Activated T-cell treated with anti-CD3 and anti-CD28 coated beads, Interleukin-2, amount 50 U/mL, for 48 hours (primary cell): ENCODE measurements at regions not wholly inside any gene's neighbourhood (a gene's known extent, or its start where the extent isn't known, plus 50 kb on each side); places are given as distances from the start of the nearest gene placed in this dataset.
"Not testable (repeated sequence)": the region's sequence is repeated elsewhere in the genome, so short reads cannot be mapped to it uniquely, and the experiment has no call there.

ENCODE experiments used
- DNase-seq, 2 experiments: peaks; one replicate each; pipeline ENCODE4 v3.0.0-alpha.2; 2020

DNA sequence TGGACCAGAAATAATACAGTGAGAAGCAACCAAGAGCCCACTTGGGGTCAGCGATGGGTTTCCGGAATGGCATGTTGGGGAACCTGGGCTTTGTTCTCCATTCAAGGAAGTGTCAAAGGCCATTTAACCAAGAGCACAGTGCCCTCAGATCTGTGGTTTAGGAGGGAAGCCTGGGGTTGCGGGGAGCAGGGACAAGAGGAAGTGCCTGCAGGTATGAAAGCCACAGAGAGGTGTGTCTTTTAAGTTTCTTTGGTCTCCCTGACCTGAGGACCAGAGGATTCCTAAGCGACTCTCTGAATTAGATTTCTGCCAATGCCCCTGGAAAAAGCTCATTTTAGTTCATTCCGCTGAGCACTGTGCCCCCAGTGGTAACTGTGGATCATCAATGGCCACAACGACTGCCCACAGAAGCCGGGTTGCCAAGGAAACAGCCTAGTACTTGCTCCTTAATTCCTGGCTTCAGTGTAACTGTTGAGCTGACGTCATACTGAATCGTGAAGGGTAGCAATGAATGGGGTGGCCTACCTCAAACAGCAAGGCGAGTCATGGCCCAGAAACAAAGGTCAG lies 107.3 kb upstream of the SPIN1 start:
- peak in 1 of 2 experiments; percentile 35 for DNase-seq

DNA sequence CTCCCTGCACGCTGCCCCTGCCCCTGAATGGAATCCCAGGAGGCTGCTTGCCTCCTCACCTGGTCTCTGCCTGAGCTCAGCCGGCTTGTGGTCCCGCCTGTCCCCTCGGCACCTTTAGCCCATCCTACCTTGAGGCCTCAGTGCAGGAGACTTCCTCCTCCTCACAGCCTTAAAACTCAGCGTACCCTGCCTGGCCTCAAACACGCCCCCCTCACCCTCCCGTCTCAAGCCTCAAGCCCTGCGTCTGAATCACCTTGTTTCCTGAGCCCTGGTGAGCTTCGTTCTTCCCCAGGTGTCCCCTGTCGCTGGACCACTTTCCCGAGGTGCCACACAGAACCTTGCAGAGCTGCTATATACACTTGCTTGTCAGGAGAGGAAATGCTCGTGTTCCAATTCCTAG lies 110.2 kb upstream of the SPIN1 start:
- DNase-seq = no peak

DNA sequence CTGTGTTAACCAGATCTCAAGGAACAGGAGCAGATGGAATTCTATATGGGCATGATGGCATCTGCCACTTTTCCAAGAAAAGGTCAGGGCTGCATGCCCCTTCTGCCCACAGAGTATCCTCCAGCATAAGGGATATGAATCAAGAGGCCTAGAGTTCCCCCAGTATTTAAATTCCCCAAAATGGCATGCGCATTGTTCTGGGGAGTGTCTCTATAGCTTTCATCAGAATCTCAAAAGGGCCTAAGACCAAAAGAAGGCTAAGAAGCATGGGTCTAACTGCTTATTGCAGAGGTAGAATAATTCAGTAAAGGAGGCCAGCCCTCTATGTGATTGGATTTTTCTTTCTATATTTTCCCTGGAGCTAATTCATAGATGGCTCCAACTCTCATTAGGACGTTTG lies 114.2 kb upstream of the SPIN1 start:
- DNase-seq = no peak

DNA sequence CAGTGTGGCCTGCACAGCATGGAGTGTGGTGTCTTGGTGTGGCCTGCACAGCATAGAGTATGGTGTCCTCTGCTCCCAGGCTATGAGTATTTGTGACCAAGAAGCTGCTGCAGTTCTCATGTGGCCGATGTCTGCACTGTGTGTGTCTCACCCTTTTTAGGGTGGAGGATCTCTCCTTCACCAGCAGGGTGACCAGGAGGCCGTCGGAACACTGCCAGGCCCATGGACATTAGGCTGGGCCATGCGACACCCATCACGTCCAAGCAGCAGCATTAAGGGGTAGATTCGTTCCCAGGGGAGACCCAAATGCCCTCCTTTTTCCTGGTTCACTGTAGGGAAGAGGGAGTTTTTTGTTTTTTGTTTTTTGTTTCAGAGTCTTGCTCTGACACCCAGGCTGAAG lies 115.3 kb upstream of the SPIN1 start:
- DNase-seq = no peak

DNA sequence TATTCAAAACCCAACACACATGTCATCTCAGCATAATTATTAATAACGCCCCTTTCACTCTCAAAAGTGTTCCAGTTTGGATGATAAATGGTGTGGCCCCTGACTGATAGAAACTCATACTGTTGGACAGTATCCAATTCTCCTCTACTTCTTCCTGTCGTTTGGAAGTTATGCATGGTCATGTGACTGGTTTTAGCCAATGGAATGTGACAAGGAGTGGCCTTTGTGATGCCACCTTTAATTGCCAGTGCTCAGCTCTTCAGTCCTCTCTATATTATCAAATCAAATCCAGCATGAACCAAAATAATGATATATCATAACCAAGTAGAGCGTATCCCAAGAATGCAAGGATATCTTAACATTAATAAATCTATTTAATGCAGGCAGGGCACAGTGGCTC lies 117.8 kb upstream of the SPIN1 start:
- DNase-seq = no peak

DNA sequence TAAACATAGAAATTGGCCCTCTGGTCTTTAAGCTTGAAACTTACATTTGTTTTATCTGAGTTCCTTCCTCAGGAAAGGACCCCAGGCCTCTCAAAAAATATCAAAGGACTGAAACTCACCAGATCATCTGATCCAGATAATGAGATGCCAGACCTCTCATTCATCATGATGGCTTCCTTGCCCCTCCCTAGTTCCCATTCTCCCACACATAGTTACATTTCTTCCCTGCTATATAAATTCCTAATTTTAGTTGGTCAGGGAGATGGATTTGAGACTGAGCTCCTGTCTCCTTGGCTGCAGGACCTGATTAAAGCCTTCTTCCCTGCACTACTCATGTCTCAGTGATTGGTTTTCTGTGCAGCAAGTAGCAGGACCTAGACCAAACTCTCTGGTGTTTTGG lies 119.4 kb upstream of the SPIN1 start:
- DNase-seq = no peak

DNA sequence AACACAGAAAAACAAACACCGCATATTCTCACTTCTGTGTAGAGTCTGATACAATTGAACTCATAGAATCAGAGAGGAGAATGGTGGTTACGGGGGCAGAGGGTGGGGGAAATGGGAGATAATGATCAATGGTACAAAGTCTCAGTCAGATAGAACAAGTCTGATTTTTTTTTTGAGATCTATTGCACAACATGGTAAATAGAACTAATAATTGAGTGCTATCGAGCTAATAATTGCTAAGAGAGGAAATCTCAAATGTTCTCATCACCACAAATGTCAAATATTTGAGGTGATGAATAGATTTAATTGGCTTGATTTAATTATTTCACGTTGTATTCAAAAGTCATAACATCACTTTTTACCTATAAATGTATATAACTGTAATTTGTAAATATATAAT lies 121.0 kb upstream of the SPIN1 start:
- no peak for DNase-seq

DNA sequence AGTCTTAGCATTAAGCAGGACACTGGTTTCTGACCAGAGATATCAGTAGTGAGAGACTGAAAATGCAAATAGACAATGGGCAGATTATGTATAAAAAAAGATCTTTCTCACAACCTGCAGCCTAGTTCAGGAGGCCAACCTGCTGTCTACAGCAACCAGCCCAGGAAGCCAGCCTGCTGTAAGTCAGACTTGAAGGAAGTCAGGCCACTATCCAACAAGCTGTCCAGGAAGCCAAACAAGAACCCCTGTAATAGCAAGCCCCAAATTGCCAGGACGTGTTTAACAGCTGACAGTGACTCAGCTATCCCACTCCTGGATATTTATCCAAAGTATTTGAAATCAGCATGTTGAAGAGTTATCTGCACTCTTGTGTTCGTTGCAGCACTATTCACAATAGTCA lies 121.8 kb upstream of the SPIN1 start:
- no peak for DNase-seq

DNA sequence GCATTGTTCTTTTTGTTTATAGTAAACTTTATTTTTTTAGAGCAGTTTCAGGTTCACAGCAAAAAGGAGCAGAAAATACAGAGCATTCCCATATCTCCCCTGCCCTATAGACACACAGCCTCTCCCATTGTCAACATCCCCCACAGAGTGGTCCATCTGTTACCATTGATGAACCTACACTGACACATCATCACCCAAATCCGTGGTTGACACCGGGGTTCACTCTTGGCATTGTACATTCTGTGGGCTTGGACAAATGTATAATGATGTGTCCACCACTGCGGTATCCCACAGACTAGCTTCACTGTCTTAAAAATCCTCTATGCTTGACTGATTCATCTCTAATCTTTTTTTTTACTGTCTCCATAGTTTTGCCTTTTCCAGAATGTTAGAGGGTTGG lies 120.7 kb upstream of the SPATA31C2 start:
- no peak for DNase-seq

DNA sequence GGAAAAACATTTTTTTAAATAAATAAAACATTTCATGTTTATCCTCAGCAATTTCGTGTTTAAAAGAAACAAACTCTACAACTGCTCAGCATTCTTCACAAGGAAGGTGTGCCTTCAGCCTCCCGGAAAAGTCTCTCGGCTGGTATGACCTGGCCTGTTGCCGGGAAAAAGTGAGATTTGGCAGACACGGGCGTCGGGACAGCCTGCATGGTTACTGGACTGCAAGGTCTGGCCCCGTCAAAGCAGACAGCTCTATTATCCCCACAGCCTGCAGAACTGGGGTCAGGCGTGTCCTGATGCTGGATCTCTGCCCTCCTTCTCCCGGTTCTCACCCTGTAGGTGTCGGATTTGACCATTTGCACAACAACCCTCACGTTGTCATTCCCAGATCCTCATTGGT lies 120.3 kb upstream of the SPATA31C2 start:
- DNase-seq = no peak

DNA sequence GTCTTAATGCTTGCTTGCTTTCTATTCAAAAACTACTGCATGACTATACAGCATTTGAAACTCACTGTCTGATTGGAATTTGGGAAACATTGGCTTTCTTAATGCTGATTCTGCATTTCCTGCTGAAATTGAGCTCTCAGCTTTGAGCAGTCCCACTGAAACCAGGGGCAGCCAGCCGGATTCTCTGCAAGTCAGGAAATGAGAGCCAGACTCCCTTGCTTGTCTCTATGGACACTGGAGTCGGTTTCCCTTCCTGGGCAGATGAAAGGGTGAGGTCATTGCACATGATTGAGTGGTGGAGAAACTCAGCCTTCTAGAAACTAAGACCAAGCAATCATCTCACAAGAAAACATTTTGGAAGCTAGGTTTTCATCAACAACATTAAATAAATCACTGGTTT lies 119.7 kb upstream of the SPATA31C2 start:
- no peak for DNase-seq

DNA sequence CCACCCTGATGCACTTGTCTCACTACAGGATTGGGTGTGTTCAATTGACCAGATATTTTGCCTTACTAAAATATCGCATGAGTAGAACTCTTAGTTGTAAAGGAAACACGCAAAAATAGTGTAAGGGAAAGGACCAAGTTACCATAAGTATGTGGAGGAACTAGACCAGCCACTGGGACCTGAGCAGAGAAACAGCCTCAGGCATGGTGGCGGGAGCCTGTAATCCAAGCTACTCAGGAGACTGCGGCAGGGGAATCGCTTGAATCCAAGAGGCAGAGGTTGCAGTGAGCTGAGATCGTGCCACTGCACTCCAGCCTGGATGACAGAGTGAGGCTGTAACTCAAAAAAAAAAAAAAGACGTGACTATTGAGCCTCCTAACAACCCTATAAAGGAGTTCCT lies 117.9 kb upstream of the SPATA31C2 start:
- no peak for DNase-seq

DNA sequence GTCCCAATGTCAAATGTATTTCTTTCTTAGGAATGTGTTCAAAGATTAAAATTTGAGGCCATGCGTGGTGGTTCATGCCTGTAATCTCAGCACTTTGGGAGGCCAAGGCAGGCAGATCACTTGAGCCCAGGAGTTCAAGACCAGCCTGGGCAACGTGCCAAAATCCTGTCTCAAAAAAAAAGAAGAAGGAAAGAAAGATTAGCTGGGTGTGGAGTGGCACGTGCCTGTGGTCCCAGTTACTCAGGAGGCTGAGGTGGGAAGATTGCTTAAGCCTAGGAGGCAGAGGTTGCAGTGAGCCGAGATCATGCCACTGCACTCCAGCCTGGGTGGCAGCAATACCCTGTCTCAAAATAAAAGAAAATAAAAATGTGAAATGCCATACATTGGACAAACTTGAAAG lies 117.5 kb upstream of the SPATA31C2 start:
- not testable (repeated sequence) for DNase-seq

DNA sequence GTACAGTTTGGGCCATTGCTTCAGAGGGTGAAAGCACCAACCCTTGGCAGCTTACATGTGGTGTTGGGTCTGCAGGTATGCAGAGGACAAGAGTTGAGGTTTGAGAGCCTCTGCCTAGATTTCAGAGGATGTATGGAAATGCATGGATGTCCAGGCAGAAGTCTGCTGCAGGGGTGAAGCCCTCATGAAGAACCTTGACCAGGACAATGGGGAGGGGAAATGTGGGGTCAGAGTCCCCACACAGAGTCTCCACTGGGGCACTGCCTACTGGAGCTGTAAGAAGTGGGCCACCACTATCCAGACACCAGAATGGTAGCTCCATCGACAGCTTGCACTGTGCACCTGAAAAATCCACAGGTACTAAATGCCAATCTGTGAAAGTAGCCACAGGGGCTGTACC lies 113.6 kb upstream of the SPATA31C2 start:
- DNase-seq = no peak

DNA sequence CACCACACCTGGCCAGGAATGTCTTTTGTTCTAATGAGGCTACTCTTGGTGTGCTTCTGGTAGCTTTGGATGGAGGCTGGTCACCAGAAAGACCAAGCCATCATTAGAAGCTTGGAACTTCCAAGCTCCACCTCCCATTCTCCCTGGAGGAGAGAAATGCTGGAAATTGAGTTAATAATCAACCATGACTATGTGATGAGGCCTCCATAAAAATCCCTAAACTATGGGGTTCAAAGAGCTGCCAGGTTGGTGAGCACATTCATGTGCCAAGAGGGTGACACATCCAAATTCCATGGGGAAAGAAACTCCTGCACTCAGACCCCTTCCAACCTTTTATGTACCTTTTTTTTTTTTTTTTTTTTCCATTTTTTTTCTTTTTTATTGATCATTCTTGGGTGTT lies 105.5 kb upstream of the SPATA31C2 start:
- no peak for DNase-seq

DNA sequence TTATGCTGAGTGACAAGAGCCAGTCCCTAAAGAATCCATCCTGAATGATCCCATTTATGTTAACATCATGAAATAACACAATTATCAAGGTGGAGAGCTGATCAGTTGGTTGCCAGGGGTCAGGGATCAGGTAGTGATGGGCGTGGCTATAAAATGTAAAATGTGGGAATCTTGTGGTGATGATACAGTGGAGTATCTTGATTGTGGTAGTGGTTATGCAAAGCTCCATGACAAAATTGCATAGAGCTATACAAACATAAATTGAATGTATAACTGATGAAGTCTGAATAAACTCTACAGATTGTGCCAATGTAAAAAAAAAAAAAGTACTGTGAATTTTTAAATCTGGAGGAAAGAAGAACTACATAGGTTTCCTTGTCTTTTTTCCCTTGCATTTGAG lies 104.6 kb upstream of the SPATA31C2 start:
- DNase-seq = no peak

DNA sequence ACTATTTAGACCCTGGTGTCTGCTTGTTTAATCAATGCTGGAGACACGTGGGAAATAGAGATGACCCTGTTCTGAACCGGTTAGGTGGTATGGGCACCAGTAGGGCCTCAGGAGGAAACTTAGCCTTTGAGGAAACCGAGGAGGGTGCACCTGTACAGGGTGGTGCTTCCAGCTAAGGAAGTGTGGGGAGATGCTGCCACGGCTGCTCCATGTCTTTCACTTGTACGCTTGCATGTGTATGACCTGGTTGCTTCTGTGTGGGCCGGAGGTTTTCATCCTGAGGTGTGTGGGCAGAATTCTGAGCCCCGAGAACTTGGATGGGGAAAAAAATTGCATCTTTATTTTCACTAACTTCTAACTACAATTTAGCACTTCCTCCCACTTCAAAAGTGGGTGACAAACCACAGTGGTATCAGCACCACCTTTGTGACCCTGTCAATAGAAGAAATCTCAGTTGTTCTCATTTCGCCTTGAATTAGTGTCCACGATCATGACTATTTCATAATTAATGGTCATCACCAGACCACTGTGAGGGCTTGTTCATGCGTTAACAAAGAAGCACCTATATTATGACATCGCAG lies 99.8 kb upstream of the SPATA31C2 start:
- peak in 1 of 2 experiments; percentile 22 for DNase-seq

DNA sequence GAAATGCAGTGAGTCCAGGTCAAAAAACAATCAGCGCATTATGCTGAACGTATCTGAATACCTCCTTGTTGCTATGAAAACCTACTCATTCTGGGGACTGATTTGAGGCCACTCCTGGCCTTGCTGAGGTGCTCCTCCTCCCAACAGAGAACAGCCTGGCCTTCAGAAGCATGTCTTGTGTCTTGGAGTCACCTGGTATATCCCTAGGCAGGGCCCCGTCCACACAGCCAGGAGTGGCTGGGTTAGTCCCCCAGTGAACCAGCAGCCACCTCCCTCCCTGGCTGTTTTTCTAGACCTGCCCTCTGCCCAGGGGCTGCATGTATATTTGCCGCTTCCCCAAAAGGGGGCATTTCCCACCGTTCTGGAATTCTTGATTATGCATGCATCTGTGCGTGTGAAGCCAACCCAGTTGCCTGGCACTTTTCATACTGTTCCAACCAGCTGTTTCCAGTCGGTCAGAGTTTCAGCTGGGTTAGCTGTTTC lies 99.2 kb upstream of the SPATA31C2 start:
- DNase-seq = no peak

DNA sequence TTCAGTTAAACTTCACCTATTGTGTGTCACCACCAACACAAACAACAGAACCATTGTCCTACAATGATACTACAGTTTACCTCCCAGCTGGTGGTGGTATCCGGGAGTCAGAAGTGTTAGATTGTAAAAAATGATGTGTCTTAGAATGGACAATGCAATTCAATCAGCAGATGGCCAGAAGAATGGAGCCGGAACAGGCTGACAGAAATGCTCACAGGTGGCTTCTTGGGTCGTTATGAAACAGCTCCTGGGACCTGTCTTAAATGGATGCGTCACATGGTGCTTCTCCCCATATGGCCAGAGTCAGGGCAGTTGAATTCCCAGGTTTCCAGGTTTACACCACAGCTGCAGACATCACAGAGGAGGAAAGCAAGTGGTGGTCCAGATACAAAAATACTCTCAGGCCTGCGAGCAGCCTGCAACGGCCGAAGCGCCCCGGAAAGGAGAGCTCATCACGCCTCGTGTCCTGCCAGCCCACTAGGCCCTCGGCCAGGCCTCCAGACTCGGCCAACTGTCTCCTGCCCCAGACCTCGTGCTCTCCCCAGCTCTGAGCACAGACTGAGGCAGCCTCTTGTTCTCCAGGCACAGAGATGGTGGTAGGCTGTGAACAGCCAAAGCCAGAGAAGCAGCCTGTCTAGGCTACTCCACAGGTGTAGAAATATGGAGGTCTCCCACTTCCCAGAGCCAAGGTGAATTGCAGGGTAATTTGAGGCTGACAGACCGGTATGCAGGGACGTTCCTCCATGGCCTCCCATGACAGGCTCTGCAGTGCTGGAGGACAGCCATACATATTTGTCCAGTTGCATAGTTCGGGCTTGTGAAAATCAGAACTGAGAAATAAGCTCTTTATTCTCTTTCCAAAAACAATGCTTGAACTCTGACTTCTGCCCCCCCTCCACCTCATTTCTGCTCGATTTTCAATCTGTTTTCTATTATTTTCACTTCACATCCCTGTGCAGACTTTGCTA lies 98.5 kb upstream of the SPATA31C2 start:
- no peak for DNase-seq

DNA sequence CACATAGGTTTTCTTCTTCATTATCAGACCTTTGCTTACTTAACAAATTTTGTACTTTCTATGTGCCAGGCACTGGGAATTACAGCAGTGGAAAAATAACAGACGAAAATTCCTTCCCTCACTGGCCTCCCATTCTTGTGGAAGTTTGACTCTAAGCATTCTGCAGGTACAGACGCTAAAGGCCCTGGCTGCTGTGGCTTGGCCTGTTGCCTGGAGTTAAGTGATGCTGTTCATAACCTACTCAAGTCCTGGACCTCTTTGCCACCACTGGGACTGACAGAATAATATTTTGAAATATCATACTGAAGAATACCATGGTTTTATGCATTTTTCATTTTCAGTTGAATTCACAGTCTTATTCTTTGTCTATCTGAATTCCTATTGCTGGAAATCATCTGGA lies 97.3 kb upstream of the SPATA31C2 start:
- DNase-seq = no peak

DNA sequence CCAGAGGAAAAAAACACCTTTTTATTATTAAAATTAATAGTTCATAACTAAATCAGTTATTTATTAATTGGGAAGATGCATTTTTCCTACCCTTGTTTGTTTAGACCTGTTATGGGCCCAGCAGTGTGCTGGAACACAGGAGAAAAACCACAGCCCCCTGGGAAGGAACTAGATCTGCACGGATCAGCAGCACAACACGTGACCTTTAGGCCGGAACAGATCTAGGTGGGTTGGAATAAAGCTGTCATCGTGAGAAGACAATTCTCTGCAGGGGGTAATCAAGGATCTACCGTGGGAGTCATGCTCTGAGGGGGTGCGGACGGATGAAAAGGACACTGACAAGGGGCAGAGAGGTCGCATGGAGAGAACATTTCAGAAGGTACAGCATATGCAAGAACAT lies 95.8 kb upstream of the SPATA31C2 start:
- no peak for DNase-seq

DNA sequence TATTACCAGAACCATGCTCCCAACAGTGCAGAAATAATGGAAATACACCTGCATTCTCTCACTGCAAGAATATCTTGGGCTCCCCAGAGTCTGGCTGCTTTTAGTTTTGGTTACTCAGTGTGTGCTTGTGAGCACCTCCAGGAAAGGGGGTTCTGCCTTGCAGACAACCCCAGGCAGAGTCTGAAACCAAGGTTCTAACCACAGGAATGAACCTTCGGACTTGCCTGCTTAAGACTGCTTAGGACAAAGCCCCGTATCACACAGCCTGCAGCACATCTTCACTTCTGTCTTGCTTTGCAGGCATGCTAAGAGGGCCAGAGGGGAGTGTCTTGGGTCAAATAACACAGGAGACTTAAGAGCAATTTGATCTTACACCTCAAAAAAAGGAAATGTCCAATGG lies 94.8 kb upstream of the SPATA31C2 start:
- no peak for DNase-seq

DNA sequence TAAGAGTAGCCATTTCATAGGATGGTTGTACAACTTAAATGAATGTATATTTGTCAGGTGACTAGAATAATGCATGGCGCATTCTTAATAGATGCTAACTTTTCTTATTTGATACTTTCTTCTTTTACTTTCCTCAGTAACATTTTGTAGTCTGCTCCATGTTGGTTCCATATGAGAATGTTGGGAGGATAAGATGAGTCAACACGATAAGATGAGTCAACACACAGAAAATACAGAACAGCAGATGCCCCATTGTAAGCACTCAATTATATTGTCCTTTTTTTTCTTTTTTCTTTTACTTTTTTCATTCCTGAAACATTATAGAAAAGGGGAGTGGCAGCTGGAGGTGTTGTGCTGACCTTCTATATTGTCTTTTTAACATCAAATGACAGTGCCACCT lies 92.3 kb upstream of the SPATA31C2 start:
- no peak for DNase-seq

DNA sequence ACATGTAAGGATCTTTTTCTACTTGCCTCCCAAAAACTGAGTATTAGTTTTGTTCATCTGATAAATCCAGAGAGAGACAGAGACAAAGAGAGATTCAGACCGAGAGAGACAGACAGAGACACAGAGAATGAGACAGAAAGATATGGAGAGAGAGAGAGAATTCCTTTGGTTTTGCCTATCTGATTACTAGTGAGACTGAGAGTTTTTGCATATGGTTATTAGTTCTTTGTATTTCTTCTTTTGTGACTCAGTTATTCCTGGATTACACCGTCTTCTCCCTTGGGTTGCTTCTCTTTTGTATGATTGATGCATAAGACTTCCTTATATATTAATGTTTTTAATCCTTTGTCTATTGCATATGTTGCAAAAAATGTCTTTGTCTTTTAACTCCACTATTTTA lies 91.2 kb upstream of the SPATA31C2 start:
- no peak for DNase-seq
